K562 (cell line): ENCODE measurements at regions not wholly inside any gene's neighbourhood (a gene's known extent, or its start where the extent isn't known, plus 50 kb on each side); places are given as distances from the start of the nearest gene placed in this dataset.

Source experiments
- TF ChIP-seq, protein P1 (sequence below): fragments of 200-600 bp; sonication (generic); IDR thresholded peaks from one replicate; pipeline ENCODE4 v1.6.1; 2012; ENCODE audit warnings: mild to moderate bottlenecking, low read depth, low read length, inconsistent platforms

GRCh38 chr15:73806698-73807483 lies 53.7 kb upstream of the INSYN1 start (continued):
- TF ChIP-seq, protein P1, sequence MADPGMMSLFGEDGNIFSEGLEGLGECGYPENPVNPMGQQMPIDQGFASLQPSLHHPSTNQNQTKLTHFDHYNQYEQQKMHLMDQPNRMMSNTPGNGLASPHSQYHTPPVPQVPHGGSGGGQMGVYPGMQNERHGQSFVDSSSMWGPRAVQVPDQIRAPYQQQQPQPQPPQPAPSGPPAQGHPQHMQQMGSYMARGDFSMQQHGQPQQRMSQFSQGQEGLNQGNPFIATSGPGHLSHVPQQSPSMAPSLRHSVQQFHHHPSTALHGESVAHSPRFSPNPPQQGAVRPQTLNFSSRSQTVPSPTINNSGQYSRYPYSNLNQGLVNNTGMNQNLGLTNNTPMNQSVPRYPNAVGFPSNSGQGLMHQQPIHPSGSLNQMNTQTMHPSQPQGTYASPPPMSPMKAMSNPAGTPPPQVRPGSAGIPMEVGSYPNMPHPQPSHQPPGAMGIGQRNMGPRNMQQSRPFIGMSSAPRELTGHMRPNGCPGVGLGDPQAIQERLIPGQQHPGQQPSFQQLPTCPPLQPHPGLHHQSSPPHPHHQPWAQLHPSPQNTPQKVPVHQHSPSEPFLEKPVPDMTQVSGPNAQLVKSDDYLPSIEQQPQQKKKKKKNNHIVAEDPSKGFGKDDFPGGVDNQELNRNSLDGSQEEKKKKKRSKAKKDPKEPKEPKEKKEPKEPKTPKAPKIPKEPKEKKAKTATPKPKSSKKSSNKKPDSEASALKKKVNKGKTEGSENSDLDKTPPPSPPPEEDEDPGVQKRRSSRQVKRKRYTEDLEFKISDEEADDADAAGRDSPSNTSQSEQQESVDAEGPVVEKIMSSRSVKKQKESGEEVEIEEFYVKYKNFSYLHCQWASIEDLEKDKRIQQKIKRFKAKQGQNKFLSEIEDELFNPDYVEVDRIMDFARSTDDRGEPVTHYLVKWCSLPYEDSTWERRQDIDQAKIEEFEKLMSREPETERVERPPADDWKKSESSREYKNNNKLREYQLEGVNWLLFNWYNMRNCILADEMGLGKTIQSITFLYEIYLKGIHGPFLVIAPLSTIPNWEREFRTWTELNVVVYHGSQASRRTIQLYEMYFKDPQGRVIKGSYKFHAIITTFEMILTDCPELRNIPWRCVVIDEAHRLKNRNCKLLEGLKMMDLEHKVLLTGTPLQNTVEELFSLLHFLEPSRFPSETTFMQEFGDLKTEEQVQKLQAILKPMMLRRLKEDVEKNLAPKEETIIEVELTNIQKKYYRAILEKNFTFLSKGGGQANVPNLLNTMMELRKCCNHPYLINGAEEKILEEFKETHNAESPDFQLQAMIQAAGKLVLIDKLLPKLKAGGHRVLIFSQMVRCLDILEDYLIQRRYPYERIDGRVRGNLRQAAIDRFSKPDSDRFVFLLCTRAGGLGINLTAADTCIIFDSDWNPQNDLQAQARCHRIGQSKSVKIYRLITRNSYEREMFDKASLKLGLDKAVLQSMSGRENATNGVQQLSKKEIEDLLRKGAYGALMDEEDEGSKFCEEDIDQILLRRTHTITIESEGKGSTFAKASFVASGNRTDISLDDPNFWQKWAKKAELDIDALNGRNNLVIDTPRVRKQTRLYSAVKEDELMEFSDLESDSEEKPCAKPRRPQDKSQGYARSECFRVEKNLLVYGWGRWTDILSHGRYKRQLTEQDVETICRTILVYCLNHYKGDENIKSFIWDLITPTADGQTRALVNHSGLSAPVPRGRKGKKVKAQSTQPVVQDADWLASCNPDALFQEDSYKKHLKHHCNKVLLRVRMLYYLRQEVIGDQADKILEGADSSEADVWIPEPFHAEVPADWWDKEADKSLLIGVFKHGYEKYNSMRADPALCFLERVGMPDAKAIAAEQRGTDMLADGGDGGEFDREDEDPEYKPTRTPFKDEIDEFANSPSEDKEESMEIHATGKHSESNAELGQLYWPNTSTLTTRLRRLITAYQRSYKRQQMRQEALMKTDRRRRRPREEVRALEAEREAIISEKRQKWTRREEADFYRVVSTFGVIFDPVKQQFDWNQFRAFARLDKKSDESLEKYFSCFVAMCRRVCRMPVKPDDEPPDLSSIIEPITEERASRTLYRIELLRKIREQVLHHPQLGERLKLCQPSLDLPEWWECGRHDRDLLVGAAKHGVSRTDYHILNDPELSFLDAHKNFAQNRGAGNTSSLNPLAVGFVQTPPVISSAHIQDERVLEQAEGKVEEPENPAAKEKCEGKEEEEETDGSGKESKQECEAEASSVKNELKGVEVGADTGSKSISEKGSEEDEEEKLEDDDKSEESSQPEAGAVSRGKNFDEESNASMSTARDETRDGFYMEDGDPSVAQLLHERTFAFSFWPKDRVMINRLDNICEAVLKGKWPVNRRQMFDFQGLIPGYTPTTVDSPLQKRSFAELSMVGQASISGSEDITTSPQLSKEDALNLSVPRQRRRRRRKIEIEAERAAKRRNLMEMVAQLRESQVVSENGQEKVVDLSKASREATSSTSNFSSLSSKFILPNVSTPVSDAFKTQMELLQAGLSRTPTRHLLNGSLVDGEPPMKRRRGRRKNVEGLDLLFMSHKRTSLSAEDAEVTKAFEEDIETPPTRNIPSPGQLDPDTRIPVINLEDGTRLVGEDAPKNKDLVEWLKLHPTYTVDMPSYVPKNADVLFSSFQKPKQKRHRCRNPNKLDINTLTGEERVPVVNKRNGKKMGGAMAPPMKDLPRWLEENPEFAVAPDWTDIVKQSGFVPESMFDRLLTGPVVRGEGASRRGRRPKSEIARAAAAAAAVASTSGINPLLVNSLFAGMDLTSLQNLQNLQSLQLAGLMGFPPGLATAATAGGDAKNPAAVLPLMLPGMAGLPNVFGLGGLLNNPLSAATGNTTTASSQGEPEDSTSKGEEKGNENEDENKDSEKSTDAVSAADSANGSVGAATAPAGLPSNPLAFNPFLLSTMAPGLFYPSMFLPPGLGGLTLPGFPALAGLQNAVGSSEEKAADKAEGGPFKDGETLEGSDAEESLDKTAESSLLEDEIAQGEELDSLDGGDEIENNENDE: no peak
